ENCODE measurements at regions not wholly inside any gene's neighbourhood (a gene's known extent, or its start where the extent isn't known, plus 50 kb on each side); places are given as distances from the start of the nearest gene placed in this dataset.

GRCh38 chr12:111078731-111079130, 158.4 kb upstream of the MYL2 start:
- POLR2A ChIA-PET, result no interaction called here
- TF ChIP-seq SP1 (IDR thresholded peaks at IDR 0.05) (no peak), ELF4 (IDR thresholded peaks at IDR 0.05) (no peak), FOXA1 (IDR thresholded peaks at IDR 0.05) (no peak), SUZ12 (IDR thresholded peaks at IDR 0.05) (no peak), BHLHE40 (IDR thresholded peaks at IDR 0.05; ENCODE audit: borderline replicate concordance) (no peak), LEF1 (IDR thresholded peaks at IDR 0.05; ENCODE audit: borderline replicate concordance) (no peak), ZNF384 (IDR thresholded peaks at IDR 0.05) (no peak), NFRKB (IDR thresholded peaks at IDR 0.05) (no peak), FOXK2 (IDR thresholded peaks at IDR 0.05) (no peak), HDGF (IDR thresholded peaks at IDR 0.05; ENCODE audit: borderline replicate concordance) (no peak), FOXM1 (IDR thresholded peaks at IDR 0.05; ENCODE audit: borderline replicate concordance) (no peak), PKNOX1 (IDR thresholded peaks at IDR 0.05) (no peak), L3MBTL2 (conservative IDR thresholded peaks at IDR 0.05) (no peak), ARNT (IDR thresholded peaks at IDR 0.05) (no peak), CTBP1 (IDR thresholded peaks at IDR 0.05; ENCODE audit: borderline replicate concordance) (no peak), TARDBP (IDR thresholded peaks at IDR 0.05) (no peak)
- CTCF ChIA-PET, result no interaction called here
- no peak for DNase-seq (ENCODE audit: extremely low spot score)

- ChIA-PET POLR2A (no interaction called here), CTCF (no interaction called here)
- no peak for DNase-seq (ENCODE audit: extremely low spot score)
- no peak for TF ChIP-seq ZNF384 (IDR thresholded peaks at IDR 0.05)
- TF ChIP-seq CTBP1 (IDR thresholded peaks at IDR 0.05; ENCODE audit: borderline replicate concordance), result no peak
- no peak for TF ChIP-seq FOXM1 (IDR thresholded peaks at IDR 0.05; ENCODE audit: borderline replicate concordance)
- no peak for TF ChIP-seq FOXA1 (IDR thresholded peaks at IDR 0.05)
- TF ChIP-seq FOXK2 (IDR thresholded peaks at IDR 0.05), result no peak
- TF ChIP-seq HDGF (IDR thresholded peaks at IDR 0.05; ENCODE audit: borderline replicate concordance), result no peak
- no peak for TF ChIP-seq L3MBTL2 (conservative IDR thresholded peaks at IDR 0.05)
- TF ChIP-seq NFRKB (IDR thresholded peaks at IDR 0.05), result no peak
- TF ChIP-seq ELF4 (IDR thresholded peaks at IDR 0.05), result no peak
- no peak for TF ChIP-seq PKNOX1 (IDR thresholded peaks at IDR 0.05)
- no peak for TF ChIP-seq LEF1 (IDR thresholded peaks at IDR 0.05; ENCODE audit: borderline replicate concordance)
- no peak for TF ChIP-seq TARDBP (IDR thresholded peaks at IDR 0.05)
- no peak for TF ChIP-seq SP1 (IDR thresholded peaks at IDR 0.05)
- no peak for TF ChIP-seq BHLHE40 (IDR thresholded peaks at IDR 0.05; ENCODE audit: borderline replicate concordance)
- no peak for TF ChIP-seq SUZ12 (IDR thresholded peaks at IDR 0.05)
These were observed 156.5 kb upstream of the MYL2 start for GRCh38 chr12:111076611-111077451.

- POLR2A ChIA-PET, result no interaction called here
These were observed 155.8 kb upstream of the MYL2 start for GRCh38 chr12:111076199-111076598.

GRCh38 chr12:111074965-111075364, 154.6 kb upstream of the MYL2 start:
- POLR2A ChIA-PET, result no interaction called here
- TF ChIP-seq SUZ12 (IDR thresholded peaks at IDR 0.05) (no peak), FOXM1 (IDR thresholded peaks at IDR 0.05; ENCODE audit: borderline replicate concordance) (no peak), ZNF384 (IDR thresholded peaks at IDR 0.05) (no peak), LEF1 (IDR thresholded peaks at IDR 0.05; ENCODE audit: borderline replicate concordance) (no peak), L3MBTL2 (conservative IDR thresholded peaks at IDR 0.05) (no peak), CTBP1 (IDR thresholded peaks at IDR 0.05; ENCODE audit: borderline replicate concordance) (no peak), FOXA1 (IDR thresholded peaks at IDR 0.05) (no peak), HDGF (IDR thresholded peaks at IDR 0.05; ENCODE audit: borderline replicate concordance) (no peak), TARDBP (IDR thresholded peaks at IDR 0.05) (no peak), ELF4 (IDR thresholded peaks at IDR 0.05) (no peak), PKNOX1 (IDR thresholded peaks at IDR 0.05) (no peak), NFRKB (IDR thresholded peaks at IDR 0.05) (no peak), FOXK2 (IDR thresholded peaks at IDR 0.05) (no peak), BHLHE40 (IDR thresholded peaks at IDR 0.05; ENCODE audit: borderline replicate concordance) (no peak), SP1 (IDR thresholded peaks at IDR 0.05) (no peak), ARNT (IDR thresholded peaks at IDR 0.05) (no peak)
- CTCF ChIA-PET, result no interaction called here
- DNase-seq (ENCODE audit: extremely low spot score), result no peak

More at GRCh38 chr12:111076199-111076598, 155.8 kb upstream of the MYL2 start:
- no peak for TF ChIP-seq SUZ12 (IDR thresholded peaks at IDR 0.05)
- no peak for TF ChIP-seq ARNT (IDR thresholded peaks at IDR 0.05)
- no peak for TF ChIP-seq PKNOX1 (IDR thresholded peaks at IDR 0.05)
- no peak for TF ChIP-seq LEF1 (IDR thresholded peaks at IDR 0.05; ENCODE audit: borderline replicate concordance)
- TF ChIP-seq SP1 (IDR thresholded peaks at IDR 0.05), result no peak
- TF ChIP-seq BHLHE40 (IDR thresholded peaks at IDR 0.05; ENCODE audit: borderline replicate concordance), result no peak
- TF ChIP-seq ZNF384 (IDR thresholded peaks at IDR 0.05), result no peak
- TF ChIP-seq CTBP1 (IDR thresholded peaks at IDR 0.05; ENCODE audit: borderline replicate concordance), result no peak
- TF ChIP-seq FOXA1 (IDR thresholded peaks at IDR 0.05), result no peak
- TF ChIP-seq HDGF (IDR thresholded peaks at IDR 0.05; ENCODE audit: borderline replicate concordance), result no peak
- TF ChIP-seq L3MBTL2 (conservative IDR thresholded peaks at IDR 0.05), result no peak
- no peak for TF ChIP-seq ELF4 (IDR thresholded peaks at IDR 0.05)
- TF ChIP-seq FOXM1 (IDR thresholded peaks at IDR 0.05; ENCODE audit: borderline replicate concordance), result no peak
- TF ChIP-seq TARDBP (IDR thresholded peaks at IDR 0.05), result no peak
- no peak for TF ChIP-seq FOXK2 (IDR thresholded peaks at IDR 0.05)
- TF ChIP-seq NFRKB (IDR thresholded peaks at IDR 0.05), result no peak
- CTCF ChIA-PET, result no interaction called here
- DNase-seq (ENCODE audit: extremely low spot score), result no peak

- POLR2A ChIA-PET, result no interaction called here
- no peak for TF ChIP-seq TARDBP (IDR thresholded peaks at IDR 0.05)
- no peak for TF ChIP-seq ELF4 (IDR thresholded peaks at IDR 0.05)
- TF ChIP-seq BHLHE40 (IDR thresholded peaks at IDR 0.05; ENCODE audit: borderline replicate concordance), result no peak
- TF ChIP-seq ZNF384 (IDR thresholded peaks at IDR 0.05), result no peak
- DNase-seq (ENCODE audit: extremely low spot score), result no peak
- CTCF ChIA-PET, result no interaction called here
These were observed 154.2 kb upstream of the MYL2 start for GRCh38 chr12:111074559-111074958.
